K562 (cell line): ENCODE measurements at regions not wholly inside any gene's neighbourhood (a gene's known extent, or its start where the extent isn't known, plus 50 kb on each side); places are given as distances from the start of the nearest gene placed in this dataset.

ENCODE experiments used
- DPF2 ChIP-seq: fragments of 450-650 bp; IDR thresholded peaks from 2 replicates; pipeline ENCODE4 v1.6.1; 2016
- NCOA1 ChIP-seq: fragments of 450-650 bp; IDR thresholded peaks from 2 replicates; pipeline ENCODE4 v1.6.1; 2016; ENCODE audit warnings: low read depth
- NR1H2 ChIP-seq: sonication (generic); formaldehyde crosslinking; IDR thresholded peaks from 2 replicates; pipeline ENCODE4 v1.4.0; 2020; ENCODE audit warnings: mild to moderate bottlenecking, missing genetic modification reagents
- POLR2A ChIP-seq: fragments of 450-650 bp; conservative IDR thresholded peaks from 2 replicates; pipeline ENCODE4 v1.6.1; 2016
- SREBF1 ChIP-seq: fragments of 150-350 bp; IDR thresholded peaks from 2 replicates; pipeline ENCODE4 v1.6.1; 2014; ENCODE audit warnings: antibody characterized with exemption, low read depth, low read length, borderline replicate concordance
- ZNF212 ChIP-seq: fragments of 450-650 bp; formaldehyde crosslinking; IDR thresholded peaks from 2 replicates; pipeline ENCODE4 v1.4.0; 2020; ENCODE audit warnings: mild to moderate bottlenecking
- ZNF76 ChIP-seq: fragments of 250-450 bp; sonication (Bioruptor Pico); IDR thresholded peaks from 2 replicates; pipeline ENCODE4 v1.4.0; 2020; ENCODE audit warnings: mild to moderate bottlenecking, moderate library complexity, borderline replicate concordance
- ZSCAN32 ChIP-seq: fragments of 450-650 bp; formaldehyde crosslinking; IDR thresholded peaks from 2 replicates; pipeline ENCODE4 v1.4.0; 2020; ENCODE audit warnings: mild to moderate bottlenecking, moderate library complexity
- TF ChIP-seq, protein P1 (sequence below), 3 experiments: IDR thresholded peaks in 2 of 3; conservative IDR thresholded peaks in 1 of 3; 2 replicates each; pipeline ENCODE4 v1.5.1; 2011 to 2012; ENCODE audit warnings: low read length in 3 of 3, mild to moderate bottlenecking in 3 of 3, control low read depth in 2 of 3, improper control_type of control experiment in 1 of 3, inconsistent platforms in 1 of 3, low read depth in 1 of 3, mixed read lengths in 1 of 3, moderate library complexity in 1 of 3; ENCODE audit not compliant: insufficient read depth in 2 of 3
- TF ChIP-seq, protein P2 (sequence below): sonication (generic); formaldehyde crosslinking; IDR thresholded peaks from 2 replicates; pipeline ENCODE4 v1.8.0; 2022; ENCODE audit warnings: missing genetic modification reagents, mild to moderate bottlenecking, borderline replicate concordance
- TF ChIP-seq, protein P3 (sequence below): sonication (generic); formaldehyde crosslinking; IDR thresholded peaks from 2 replicates; pipeline ENCODE4 v1.8.0; 2022; ENCODE audit warnings: mild to moderate bottlenecking, missing genetic modification reagents
- TF ChIP-seq, protein P4 (sequence below): sonication (generic); formaldehyde crosslinking; IDR thresholded peaks from 2 replicates; pipeline ENCODE4 v1.8.0; 2023; ENCODE audit warnings: missing genetic modification reagents, mild to moderate bottlenecking, borderline replicate concordance

DNA sequence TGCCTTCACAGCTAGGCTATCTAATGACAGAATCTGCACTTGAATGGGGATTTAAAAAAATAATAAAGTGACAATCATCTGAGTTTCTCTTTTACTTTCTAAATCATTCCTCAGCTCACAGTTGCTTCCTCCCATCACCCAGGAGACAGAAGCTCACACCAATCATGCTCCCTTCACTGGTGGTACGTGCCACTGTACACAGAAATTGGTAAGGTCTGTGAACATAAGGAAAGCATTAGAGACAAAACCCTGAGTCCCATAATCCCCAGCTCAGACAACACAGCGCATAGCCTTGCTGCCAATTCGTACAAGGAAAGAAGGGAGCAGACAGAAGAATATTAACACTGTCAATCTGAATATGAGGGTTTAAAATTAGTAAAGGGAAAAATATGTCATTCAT lies 133.1 kb downstream of the IDS start:
- TF ChIP-seq NCOA1 (no peak), POLR2A (no peak), SREBF1 (no peak), NR1H2 (CRISPR knock-in tag) (no peak), DPF2 (no peak), ZNF212 (CRISPR knock-in tag) (no peak), ZSCAN32 (CRISPR knock-in tag) (no peak), ZNF76 (CRISPR knock-in tag) (no peak)
- TF ChIP-seq, protein P1, sequence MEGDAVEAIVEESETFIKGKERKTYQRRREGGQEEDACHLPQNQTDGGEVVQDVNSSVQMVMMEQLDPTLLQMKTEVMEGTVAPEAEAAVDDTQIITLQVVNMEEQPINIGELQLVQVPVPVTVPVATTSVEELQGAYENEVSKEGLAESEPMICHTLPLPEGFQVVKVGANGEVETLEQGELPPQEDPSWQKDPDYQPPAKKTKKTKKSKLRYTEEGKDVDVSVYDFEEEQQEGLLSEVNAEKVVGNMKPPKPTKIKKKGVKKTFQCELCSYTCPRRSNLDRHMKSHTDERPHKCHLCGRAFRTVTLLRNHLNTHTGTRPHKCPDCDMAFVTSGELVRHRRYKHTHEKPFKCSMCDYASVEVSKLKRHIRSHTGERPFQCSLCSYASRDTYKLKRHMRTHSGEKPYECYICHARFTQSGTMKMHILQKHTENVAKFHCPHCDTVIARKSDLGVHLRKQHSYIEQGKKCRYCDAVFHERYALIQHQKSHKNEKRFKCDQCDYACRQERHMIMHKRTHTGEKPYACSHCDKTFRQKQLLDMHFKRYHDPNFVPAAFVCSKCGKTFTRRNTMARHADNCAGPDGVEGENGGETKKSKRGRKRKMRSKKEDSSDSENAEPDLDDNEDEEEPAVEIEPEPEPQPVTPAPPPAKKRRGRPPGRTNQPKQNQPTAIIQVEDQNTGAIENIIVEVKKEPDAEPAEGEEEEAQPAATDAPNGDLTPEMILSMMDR (IDR thresholded peaks at IDR 0.05 in 2 of 3, conservative IDR thresholded peaks at IDR 0.05 in 1 of 3; ENCODE audit: insufficient read depth in 2 of 3, low read depth in 1 of 3, low read length in 3 of 3): no peak
- TF ChIP-seq, protein P2, sequence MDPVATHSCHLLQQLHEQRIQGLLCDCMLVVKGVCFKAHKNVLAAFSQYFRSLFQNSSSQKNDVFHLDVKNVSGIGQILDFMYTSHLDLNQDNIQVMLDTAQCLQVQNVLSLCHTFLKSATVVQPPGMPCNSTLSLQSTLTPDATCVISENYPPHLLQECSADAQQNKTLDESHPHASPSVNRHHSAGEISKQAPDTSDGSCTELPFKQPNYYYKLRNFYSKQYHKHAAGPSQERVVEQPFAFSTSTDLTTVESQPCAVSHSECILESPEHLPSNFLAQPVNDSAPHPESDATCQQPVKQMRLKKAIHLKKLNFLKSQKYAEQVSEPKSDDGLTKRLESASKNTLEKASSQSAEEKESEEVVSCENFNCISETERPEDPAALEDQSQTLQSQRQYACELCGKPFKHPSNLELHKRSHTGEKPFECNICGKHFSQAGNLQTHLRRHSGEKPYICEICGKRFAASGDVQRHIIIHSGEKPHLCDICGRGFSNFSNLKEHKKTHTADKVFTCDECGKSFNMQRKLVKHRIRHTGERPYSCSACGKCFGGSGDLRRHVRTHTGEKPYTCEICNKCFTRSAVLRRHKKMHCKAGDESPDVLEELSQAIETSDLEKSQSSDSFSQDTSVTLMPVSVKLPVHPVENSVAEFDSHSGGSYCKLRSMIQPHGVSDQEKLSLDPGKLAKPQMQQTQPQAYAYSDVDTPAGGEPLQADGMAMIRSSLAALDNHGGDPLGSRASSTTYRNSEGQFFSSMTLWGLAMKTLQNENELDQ (CRISPR knock-in tag): no peak
- TF ChIP-seq, protein P3, sequence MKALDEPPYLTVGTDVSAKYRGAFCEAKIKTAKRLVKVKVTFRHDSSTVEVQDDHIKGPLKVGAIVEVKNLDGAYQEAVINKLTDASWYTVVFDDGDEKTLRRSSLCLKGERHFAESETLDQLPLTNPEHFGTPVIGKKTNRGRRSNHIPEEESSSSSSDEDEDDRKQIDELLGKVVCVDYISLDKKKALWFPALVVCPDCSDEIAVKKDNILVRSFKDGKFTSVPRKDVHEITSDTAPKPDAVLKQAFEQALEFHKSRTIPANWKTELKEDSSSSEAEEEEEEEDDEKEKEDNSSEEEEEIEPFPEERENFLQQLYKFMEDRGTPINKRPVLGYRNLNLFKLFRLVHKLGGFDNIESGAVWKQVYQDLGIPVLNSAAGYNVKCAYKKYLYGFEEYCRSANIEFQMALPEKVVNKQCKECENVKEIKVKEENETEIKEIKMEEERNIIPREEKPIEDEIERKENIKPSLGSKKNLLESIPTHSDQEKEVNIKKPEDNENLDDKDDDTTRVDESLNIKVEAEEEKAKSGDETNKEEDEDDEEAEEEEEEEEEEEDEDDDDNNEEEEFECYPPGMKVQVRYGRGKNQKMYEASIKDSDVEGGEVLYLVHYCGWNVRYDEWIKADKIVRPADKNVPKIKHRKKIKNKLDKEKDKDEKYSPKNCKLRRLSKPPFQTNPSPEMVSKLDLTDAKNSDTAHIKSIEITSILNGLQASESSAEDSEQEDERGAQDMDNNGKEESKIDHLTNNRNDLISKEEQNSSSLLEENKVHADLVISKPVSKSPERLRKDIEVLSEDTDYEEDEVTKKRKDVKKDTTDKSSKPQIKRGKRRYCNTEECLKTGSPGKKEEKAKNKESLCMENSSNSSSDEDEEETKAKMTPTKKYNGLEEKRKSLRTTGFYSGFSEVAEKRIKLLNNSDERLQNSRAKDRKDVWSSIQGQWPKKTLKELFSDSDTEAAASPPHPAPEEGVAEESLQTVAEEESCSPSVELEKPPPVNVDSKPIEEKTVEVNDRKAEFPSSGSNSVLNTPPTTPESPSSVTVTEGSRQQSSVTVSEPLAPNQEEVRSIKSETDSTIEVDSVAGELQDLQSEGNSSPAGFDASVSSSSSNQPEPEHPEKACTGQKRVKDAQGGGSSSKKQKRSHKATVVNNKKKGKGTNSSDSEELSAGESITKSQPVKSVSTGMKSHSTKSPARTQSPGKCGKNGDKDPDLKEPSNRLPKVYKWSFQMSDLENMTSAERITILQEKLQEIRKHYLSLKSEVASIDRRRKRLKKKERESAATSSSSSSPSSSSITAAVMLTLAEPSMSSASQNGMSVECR (CRISPR knock-in tag): no peak
- TF ChIP-seq, protein P4, sequence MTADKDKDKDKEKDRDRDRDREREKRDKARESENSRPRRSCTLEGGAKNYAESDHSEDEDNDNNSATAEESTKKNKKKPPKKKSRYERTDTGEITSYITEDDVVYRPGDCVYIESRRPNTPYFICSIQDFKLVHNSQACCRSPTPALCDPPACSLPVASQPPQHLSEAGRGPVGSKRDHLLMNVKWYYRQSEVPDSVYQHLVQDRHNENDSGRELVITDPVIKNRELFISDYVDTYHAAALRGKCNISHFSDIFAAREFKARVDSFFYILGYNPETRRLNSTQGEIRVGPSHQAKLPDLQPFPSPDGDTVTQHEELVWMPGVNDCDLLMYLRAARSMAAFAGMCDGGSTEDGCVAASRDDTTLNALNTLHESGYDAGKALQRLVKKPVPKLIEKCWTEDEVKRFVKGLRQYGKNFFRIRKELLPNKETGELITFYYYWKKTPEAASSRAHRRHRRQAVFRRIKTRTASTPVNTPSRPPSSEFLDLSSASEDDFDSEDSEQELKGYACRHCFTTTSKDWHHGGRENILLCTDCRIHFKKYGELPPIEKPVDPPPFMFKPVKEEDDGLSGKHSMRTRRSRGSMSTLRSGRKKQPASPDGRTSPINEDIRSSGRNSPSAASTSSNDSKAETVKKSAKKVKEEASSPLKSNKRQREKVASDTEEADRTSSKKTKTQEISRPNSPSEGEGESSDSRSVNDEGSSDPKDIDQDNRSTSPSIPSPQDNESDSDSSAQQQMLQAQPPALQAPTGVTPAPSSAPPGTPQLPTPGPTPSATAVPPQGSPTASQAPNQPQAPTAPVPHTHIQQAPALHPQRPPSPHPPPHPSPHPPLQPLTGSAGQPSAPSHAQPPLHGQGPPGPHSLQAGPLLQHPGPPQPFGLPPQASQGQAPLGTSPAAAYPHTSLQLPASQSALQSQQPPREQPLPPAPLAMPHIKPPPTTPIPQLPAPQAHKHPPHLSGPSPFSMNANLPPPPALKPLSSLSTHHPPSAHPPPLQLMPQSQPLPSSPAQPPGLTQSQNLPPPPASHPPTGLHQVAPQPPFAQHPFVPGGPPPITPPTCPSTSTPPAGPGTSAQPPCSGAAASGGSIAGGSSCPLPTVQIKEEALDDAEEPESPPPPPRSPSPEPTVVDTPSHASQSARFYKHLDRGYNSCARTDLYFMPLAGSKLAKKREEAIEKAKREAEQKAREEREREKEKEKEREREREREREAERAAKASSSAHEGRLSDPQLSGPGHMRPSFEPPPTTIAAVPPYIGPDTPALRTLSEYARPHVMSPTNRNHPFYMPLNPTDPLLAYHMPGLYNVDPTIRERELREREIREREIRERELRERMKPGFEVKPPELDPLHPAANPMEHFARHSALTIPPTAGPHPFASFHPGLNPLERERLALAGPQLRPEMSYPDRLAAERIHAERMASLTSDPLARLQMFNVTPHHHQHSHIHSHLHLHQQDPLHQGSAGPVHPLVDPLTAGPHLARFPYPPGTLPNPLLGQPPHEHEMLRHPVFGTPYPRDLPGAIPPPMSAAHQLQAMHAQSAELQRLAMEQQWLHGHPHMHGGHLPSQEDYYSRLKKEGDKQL (CRISPR knock-in tag): no peak
